ENCODE measurements at regions not wholly inside any gene's neighbourhood (a gene's known extent, or its start where the extent isn't known, plus 50 kb on each side); places are given as distances from the start of the nearest gene placed in this dataset.
A peak's percentile ranks its signal among the peaks of the same experiment; 100 is the strongest.

GRCh38 chr11:110366291-110366690 is 63.5 kb upstream of the FDX1 start:
- dilution Hi-C loops (cut with MboI; ENCODE audit: extremely low pct_ligation_motif_present, low sequenced_read_pairs), result no loop called here
- Histone ChIP-seq H2AFZ (ENCODE audit: control insufficient read depth, low read length) (peak overlapping the region; percentile 0), H3K36me3 (ENCODE audit: control insufficient read depth in 2 of 2, extremely low read depth in 1 of 2, insufficient read depth in 2 of 2, low read length in 2 of 2) (no peaks in the 10 kb centered on the region), H3K4me2 (ENCODE audit: control insufficient read depth, extremely low read depth, insufficient read depth, low read depth, low read length) (no peak overlapping the region), H3K9me3 (ENCODE audit: control insufficient read depth, low read depth, low read length) (no peaks in the 10 kb centered on the region), H3K4me1 (ENCODE audit: control insufficient read depth, extremely low read depth, insufficient read depth, low read length) (no peaks in the 10 kb centered on the region), H3K79me2 (ENCODE audit: control insufficient read depth, insufficient read depth, low read length) (no peaks in the 10 kb centered on the region), H3K9ac (ENCODE audit: control insufficient read depth, extremely low read depth, insufficient read depth, low read length) (no peak overlapping the region), H3K4me3 (ENCODE audit: control insufficient read depth in 2 of 3, extremely low read depth in 1 of 3, insufficient read depth in 2 of 3, low read depth in 1 of 3, low read length in 3 of 3) (no peak overlapping the region), H3K27ac (ENCODE audit: control insufficient read depth, insufficient read depth, low read length) (no peak overlapping the region), H3K27me3 (ENCODE audit: control insufficient read depth, extremely low read depth, insufficient read depth, low read length) (no peaks in the 10 kb centered on the region), H4K20me1 (ENCODE audit: control insufficient read depth, extremely low read depth, insufficient read depth, low read length) (no peaks in the 10 kb centered on the region), H3K9me1 (ENCODE audit: control insufficient read depth, extremely low read depth, insufficient read depth, low read length) (no peaks in the 10 kb centered on the region)
- no peak for DNase-seq (ENCODE audit: low read depth, low spot score)
- TF ChIP-seq, protein P1, sequence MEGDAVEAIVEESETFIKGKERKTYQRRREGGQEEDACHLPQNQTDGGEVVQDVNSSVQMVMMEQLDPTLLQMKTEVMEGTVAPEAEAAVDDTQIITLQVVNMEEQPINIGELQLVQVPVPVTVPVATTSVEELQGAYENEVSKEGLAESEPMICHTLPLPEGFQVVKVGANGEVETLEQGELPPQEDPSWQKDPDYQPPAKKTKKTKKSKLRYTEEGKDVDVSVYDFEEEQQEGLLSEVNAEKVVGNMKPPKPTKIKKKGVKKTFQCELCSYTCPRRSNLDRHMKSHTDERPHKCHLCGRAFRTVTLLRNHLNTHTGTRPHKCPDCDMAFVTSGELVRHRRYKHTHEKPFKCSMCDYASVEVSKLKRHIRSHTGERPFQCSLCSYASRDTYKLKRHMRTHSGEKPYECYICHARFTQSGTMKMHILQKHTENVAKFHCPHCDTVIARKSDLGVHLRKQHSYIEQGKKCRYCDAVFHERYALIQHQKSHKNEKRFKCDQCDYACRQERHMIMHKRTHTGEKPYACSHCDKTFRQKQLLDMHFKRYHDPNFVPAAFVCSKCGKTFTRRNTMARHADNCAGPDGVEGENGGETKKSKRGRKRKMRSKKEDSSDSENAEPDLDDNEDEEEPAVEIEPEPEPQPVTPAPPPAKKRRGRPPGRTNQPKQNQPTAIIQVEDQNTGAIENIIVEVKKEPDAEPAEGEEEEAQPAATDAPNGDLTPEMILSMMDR (optimal IDR thresholded peaks at IDR 0.05 in 1 of 3, IDR thresholded peaks at IDR 0.05 in 1 of 3, conservative IDR thresholded peaks at IDR 0.05 in 1 of 3; ENCODE audit: extremely low read depth in 1 of 3, insufficient read depth in 2 of 3, low read length in 3 of 3), result no peak
- TF ChIP-seq EZH2 (IDR thresholded peaks at IDR 0.05; ENCODE audit: low read length), result no peak
- FAIRE-seq, result no peak

DNA sequence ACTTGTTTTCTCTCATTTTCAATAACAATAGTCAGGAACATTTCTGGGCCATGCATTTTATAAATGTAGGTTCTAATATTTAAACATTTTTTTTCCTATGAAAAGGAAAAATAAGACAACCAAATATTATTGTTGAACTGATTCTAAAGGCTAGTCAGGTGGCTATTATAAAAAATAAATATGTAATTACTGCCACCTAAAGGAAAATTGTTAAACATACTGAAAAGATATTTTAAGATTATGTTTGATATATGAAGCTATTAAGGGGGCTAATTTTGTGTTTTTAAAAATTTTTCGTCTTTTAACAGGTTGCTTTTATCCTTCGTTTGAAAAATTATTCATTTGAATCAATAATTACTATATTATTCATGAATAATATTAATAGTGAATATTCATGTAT is 62.2 kb upstream of the FDX1 start:
- DNase-seq (ENCODE audit: low read depth, low spot score) (no peak), FAIRE-seq (no peak)
- no peaks in the 10 kb centered on the region for H3K27me3 ChIP-seq (ENCODE audit: control insufficient read depth, extremely low read depth, insufficient read depth, low read length)
- H3K4me2 ChIP-seq (ENCODE audit: control insufficient read depth, extremely low read depth, insufficient read depth, low read depth, low read length), result no peak overlapping the region
- H2AFZ ChIP-seq (ENCODE audit: control insufficient read depth, low read length), result no peak overlapping the region
- TF ChIP-seq, protein P1 (optimal IDR thresholded peaks at IDR 0.05 in 1 of 3, IDR thresholded peaks at IDR 0.05 in 1 of 3, conservative IDR thresholded peaks at IDR 0.05 in 1 of 3; ENCODE audit: extremely low read depth in 1 of 3, insufficient read depth in 2 of 3, low read length in 3 of 3), result no peak
- TF ChIP-seq EZH2 (IDR thresholded peaks at IDR 0.05; ENCODE audit: low read length), result no peak
- H3K4me3 ChIP-seq (ENCODE audit: control insufficient read depth in 2 of 3, extremely low read depth in 1 of 3, insufficient read depth in 2 of 3, low read depth in 1 of 3, low read length in 3 of 3), result no peak overlapping the region
- H3K4me1 ChIP-seq (ENCODE audit: control insufficient read depth, extremely low read depth, insufficient read depth, low read length), result no peaks in the 10 kb centered on the region
- no peaks in the 10 kb centered on the region for H3K9me3 ChIP-seq (ENCODE audit: control insufficient read depth, low read depth, low read length)
- H4K20me1 ChIP-seq (ENCODE audit: control insufficient read depth, extremely low read depth, insufficient read depth, low read length), result no peaks in the 10 kb centered on the region
- dilution Hi-C loops (cut with MboI; ENCODE audit: extremely low pct_ligation_motif_present, low sequenced_read_pairs), result no loop called here
- H3K9me1 ChIP-seq (ENCODE audit: control insufficient read depth, extremely low read depth, insufficient read depth, low read length), result no peaks in the 10 kb centered on the region
- H3K36me3 ChIP-seq (ENCODE audit: control insufficient read depth in 2 of 2, extremely low read depth in 1 of 2, insufficient read depth in 2 of 2, low read length in 2 of 2), result no peaks in the 10 kb centered on the region
- H3K9ac ChIP-seq (ENCODE audit: control insufficient read depth, extremely low read depth, insufficient read depth, low read length), result no peak overlapping the region
- no peak overlapping the region for H3K27ac ChIP-seq (ENCODE audit: control insufficient read depth, insufficient read depth, low read length)
- no peaks in the 10 kb centered on the region for H3K79me2 ChIP-seq (ENCODE audit: control insufficient read depth, insufficient read depth, low read length)

All from keratinocyte (primary cell).